HCT116 (cell line): ENCODE measurements at regions not wholly inside any gene's neighbourhood (a gene's known extent, or its start where the extent isn't known, plus 50 kb on each side); places are given as distances from the start of the nearest gene placed in this dataset.

Experiments used
- ATAC-seq: fragments of 200-7000 bp; cut with Tn5 transposase; 2 replicates; pipeline ENCODE4 v1.9.1; 2020; ENCODE audit warnings: mild to moderate bottlenecking, moderate library complexity
- BruUV-seq: library from RNA; stranded (reverse); fragments of 400-500 nt; replicated peaks from 2 replicates; lab custom pipeline; 2021; lab: Mats Ljungman, UMichigan
- CTCF ChIA-PET: fragments of 300-600 bp; sonication (Branson Sonifier 250); formaldehyde crosslinking; loops from one replicate; lab custom pipeline; 2021; ENCODE audit warnings: antibody characterized with exemption; lab: Charles Lee
- POLR2A ChIA-PET: fragments of 300-600, 350-600 bp; sonication (Branson Sonifier 250); formaldehyde crosslinking; loops from one replicate; lab custom pipeline; 2021; ENCODE audit warnings: antibody characterized with exemption; lab: Charles Lee
- RAD21 ChIA-PET, 2 experiments: fragments of 300-600 bp; sonication (Branson Sonifier 250); formaldehyde crosslinking; loops; one replicate each; lab custom pipeline; 2023; ENCODE audit warnings: low total read pairs in 2 of 2; ENCODE audit not compliant: uncharacterized antibody in 2 of 2, unreplicated experiment in 2 of 2, low non-redundant PET in 1 of 2; lab: Charles Lee
- DNase-seq: peaks from one replicate; pipeline ENCODE4 v3.0.0-alpha.2; 2010; ENCODE audit warnings: low read depth, low spot score
- H2AFZ ChIP-seq: fragments of 200-600 bp; shearing (Covaris generic), sonication (generic); 2 replicates; pipeline ENCODE4 v1.6.1; 2017; ENCODE audit warnings: low read depth, mixed run types, mixed read lengths, antibody characterized with exemption, low read length; ENCODE audit not compliant: poor library complexity, severe bottlenecking
- H3K27ac ChIP-seq: 2 replicates; pipeline ENCODE4 v1.5.1; 2012; ENCODE audit warnings: low read depth, low read length
- H3K27me3 ChIP-seq: fragments of 200-600 bp; sonication (generic); 2 replicates; pipeline ENCODE4 v1.6.1; 2016; ENCODE audit warnings: mixed run types, low read length, mixed read lengths; ENCODE audit not compliant: insufficient read depth
- H3K36me3 ChIP-seq, 2 experiments: fragments of 200-500 bp in 1 of 2; fragments of 200-600 bp in 1 of 2; sonication (Bioruptor generic) in 1 of 2; sonication (generic) in 1 of 2; 2 replicates each; pipeline versions ENCODE4 v1.5.1 to v1.6.1; 2014 to 2016; ENCODE audit warnings: low read length in 2 of 2, inconsistent platforms in 1 of 2, mixed read lengths in 1 of 2, mixed run types in 1 of 2; ENCODE audit not compliant: insufficient read depth in 2 of 2, control insufficient read depth in 1 of 2
- H3K4me1 ChIP-seq, 2 experiments: fragments of 200-600 bp in 1 of 2; sonication (generic) in 1 of 2; 2 replicates each; pipeline versions ENCODE4 v1.5.1 to v1.6.1; 2012 to 2017; ENCODE audit warnings: low read length in 2 of 2, inconsistent platforms in 1 of 2, mild to moderate bottlenecking in 1 of 2, mixed read lengths in 1 of 2, mixed run types in 1 of 2, moderate library complexity in 1 of 2; ENCODE audit not compliant: insufficient read depth in 2 of 2, control insufficient read depth in 1 of 2
- H3K4me2 ChIP-seq: fragments of 200-600 bp; sonication (generic); 2 replicates; pipeline ENCODE4 v1.6.1; 2017; ENCODE audit warnings: mixed run types, low read length, mixed read lengths
- H3K4me3 ChIP-seq, 2 experiments: fragments of 200-600 bp in 1 of 2; sonication (generic) in 1 of 2; replicated peaks in 1 of 2; 2 replicates each; pipeline ENCODE4 v1.5.1; 2011 to 2016; ENCODE audit warnings: low read length in 2 of 2, control low read depth in 1 of 2, low read depth in 1 of 2, mild to moderate bottlenecking in 1 of 2, mixed read lengths in 1 of 2, mixed run types in 1 of 2
- H3K79me2 ChIP-seq: fragments of 200-600 bp; sonication (generic); 2 replicates; pipeline ENCODE4 v1.6.1; 2017; ENCODE audit warnings: mild to moderate bottlenecking, mixed run types, low read length, moderate library complexity, mixed read lengths; ENCODE audit not compliant: insufficient read depth
- H3K9ac ChIP-seq: fragments of 200-600 bp; sonication (generic); 2 replicates; pipeline ENCODE4 v1.6.1; 2016; ENCODE audit warnings: low read length, mixed read lengths
- H3K9me2 ChIP-seq: fragments of 200-600 bp; sonication (generic), shearing (Covaris generic); 2 replicates; pipeline ENCODE4 v1.6.1; 2017; ENCODE audit warnings: mixed run types, mild to moderate bottlenecking, moderate library complexity; ENCODE audit not compliant: insufficient read depth
- H3K9me3 ChIP-seq, 2 experiments: fragments of 200-500 bp in 1 of 2; fragments of 200-600 bp in 1 of 2; sonication (Bioruptor generic) in 1 of 2; sonication (generic) in 1 of 2; 2 replicates each; pipeline ENCODE4 v1.6.1; 2014 to 2017; ENCODE audit warnings: low read length in 2 of 2, mixed read lengths in 2 of 2, inconsistent platforms in 1 of 2, low read depth in 1 of 2, mild to moderate bottlenecking in 1 of 2, mixed run types in 1 of 2, moderate library complexity in 1 of 2; ENCODE audit not compliant: control insufficient read depth in 1 of 2, insufficient read depth in 1 of 2
- H4K20me1 ChIP-seq: fragments of 200-600 bp; sonication (generic), shearing (Covaris generic); 2 replicates; pipeline ENCODE4 v1.6.1; 2017; ENCODE audit warnings: mixed run types, mild to moderate bottlenecking, moderate library complexity; ENCODE audit not compliant: insufficient read depth
- ATF3 ChIP-seq: IDR thresholded peaks from 2 replicates; pipeline ENCODE4 v1.6.1; 2012
- CBX3 ChIP-seq: IDR thresholded peaks from 2 replicates; pipeline ENCODE4 v1.6.1; 2012; ENCODE audit warnings: low read depth
- CEBPB ChIP-seq: IDR thresholded peaks from 2 replicates; pipeline ENCODE4 v1.6.1; 2012; ENCODE audit warnings: low read depth
- ELF1 ChIP-seq: IDR thresholded peaks from 2 replicates; pipeline ENCODE4 v1.6.1; 2012; ENCODE audit warnings: low read depth, borderline replicate concordance
- EZH2 ChIP-seq: fragments of 200-600 bp; sonication (generic); IDR thresholded peaks from 2 replicates; pipeline ENCODE4 v1.6.1; 2017; ENCODE audit warnings: antibody characterized with exemption, mixed run types
- EZH2phosphoT487 ChIP-seq: fragments of 200-600 bp; IDR thresholded peaks from 2 replicates; pipeline ENCODE4 v1.6.1; 2018; ENCODE audit warnings: antibody characterized with exemption, borderline replicate concordance
- FOSL1 ChIP-seq: IDR thresholded peaks from 2 replicates; pipeline ENCODE4 v1.6.1; 2012; ENCODE audit warnings: low read depth
- JUND ChIP-seq: IDR thresholded peaks from 2 replicates; pipeline ENCODE4 v1.6.1; 2012
- RAD21 ChIP-seq: IDR thresholded peaks from 2 replicates; pipeline ENCODE4 v1.6.1; 2012; ENCODE audit warnings: low read depth, mild to moderate bottlenecking
- SP1 ChIP-seq: IDR thresholded peaks from 2 replicates; pipeline ENCODE4 v1.6.1; 2012; ENCODE audit warnings: low read depth
- SRF ChIP-seq: IDR thresholded peaks from 2 replicates; pipeline ENCODE4 v1.6.1; 2012; ENCODE audit warnings: low read depth
- TCF7L2 ChIP-seq: IDR thresholded peaks from 2 replicates; pipeline ENCODE4 v1.7.0; 2011; ENCODE audit warnings: borderline replicate concordance, inconsistent platforms; ENCODE audit not compliant: insufficient read depth, insufficient read length; ENCODE audit errors: extremely low read depth
- ZNF274 ChIP-seq: fragments of 200-500 bp; sonication (Bioruptor generic); IDR thresholded peaks from 2 replicates; pipeline ENCODE4 v1.6.1; 2014; ENCODE audit warnings: mild to moderate bottlenecking, low read depth, low read length, inconsistent platforms
- intact Hi-C: fragments of 100-400 bp; cut with micrococcal nuclease; formaldehyde crosslinking; loops from 2 replicates; pipeline ENCODE4 v1.10.0; 2022
- TF ChIP-seq, protein P1 (sequence below): IDR thresholded peaks from 2 replicates; pipeline ENCODE4 v1.6.1; 2012

- no peak overlapping the region for H3K27ac ChIP-seq
- no peaks in the 10 kb centered on the region for H3K4me1 ChIP-seq
- H3K27me3 ChIP-seq: peaks cover 29% of the 10 kb centered on the region
- ChIA-PET CTCF (no interaction called here), RAD21 (no interaction called here), POLR2A (no interaction called here)
- H2AFZ ChIP-seq: no peak overlapping the region
- DNase-seq (no peak), ATAC-seq (no peak)
- no TSS peak for BruUV-seq
- H4K20me1 ChIP-seq: no peaks in the 10 kb centered on the region
- no peak overlapping the region for H3K4me3 ChIP-seq
- H3K9me3 ChIP-seq: no peaks in the 10 kb centered on the region
- no peak overlapping the region for H3K4me2 ChIP-seq
- intact Hi-C loops: no loop called here
- no peaks in the 10 kb centered on the region for H3K9me2 ChIP-seq
- TF ChIP-seq CEBPB: no peak
- TF ChIP-seq SRF: no peak
- no peak for TF ChIP-seq ELF1
- TF ChIP-seq RAD21: no peak
- no peak for TF ChIP-seq ZNF274
- TF ChIP-seq, protein P1, sequence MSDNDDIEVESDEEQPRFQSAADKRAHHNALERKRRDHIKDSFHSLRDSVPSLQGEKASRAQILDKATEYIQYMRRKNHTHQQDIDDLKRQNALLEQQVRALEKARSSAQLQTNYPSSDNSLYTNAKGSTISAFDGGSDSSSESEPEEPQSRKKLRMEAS: no peak
- no peak for TF ChIP-seq JUND
- TF ChIP-seq EZH2: no peak
- no peak for TF ChIP-seq FOSL1
- TF ChIP-seq SP1: no peak
- TF ChIP-seq ATF3: no peak
- no peak for TF ChIP-seq TCF7L2
- no peak for TF ChIP-seq EZH2phosphoT487
- no peak for TF ChIP-seq CBX3
- H3K36me3 ChIP-seq: no peaks in the 10 kb centered on the region
- H3K9ac ChIP-seq: no peak overlapping the region
- no peaks in the 10 kb centered on the region for H3K79me2 ChIP-seq
These were observed 110.4 kb downstream of the SLIT2 start for GRCh38 chr4:20362148-20362547.
